ENCODE measurements at regions not wholly inside any gene's neighbourhood (a gene's known extent, or its start where the extent isn't known, plus 50 kb on each side); places are given as distances from the start of the nearest gene placed in this dataset.

GRCh38 chr2:76326636-76327035 is 615.9 kb upstream of the GCFC2 start:
- WGBS, 2 donors (ENCODE audit: extremely low coverage in 2 of 2, insufficient read length in 2 of 2, insufficient replicate concordance in 1 of 2) = no CpG with 5 or more reads among the region's 1 CpG
- Histone ChIP-seq H2BK12ac (ENCODE audit: low read length) (no peak overlapping the region), H3K23ac (ENCODE audit: low read depth, low read length, poor library complexity) (no peak overlapping the region)

GRCh38 chr2:76323381-76323780 is 612.7 kb upstream of the GCFC2 start:
- Histone ChIP-seq H3K4ac (ENCODE audit: low read length) (no peak overlapping the region), H3K4me3 (ENCODE audit: low read length in 2 of 2) (no peak overlapping the region), H3K18ac (ENCODE audit: low read length) (no peak overlapping the region), H3K14ac (ENCODE audit: low read length) (no peak overlapping the region), H2BK15ac (ENCODE audit: low read length) (no peak overlapping the region), H3K79me1 (ENCODE audit: low read depth, low read length) (no peaks in the 10 kb centered on the region), H2BK12ac (ENCODE audit: low read length) (no peak overlapping the region), H2BK120ac (ENCODE audit: low read depth, low read length) (no peak overlapping the region), H2AK5ac (ENCODE audit: low read depth, low read length) (no peak overlapping the region), H4K91ac (ENCODE audit: low read depth, low read length, poor library complexity) (no peak overlapping the region), H2AFZ (ENCODE audit: low read length) (no peak overlapping the region), H3K4me2 (ENCODE audit: insufficient read depth, low read length, poor library complexity, severe bottlenecking) (no peak overlapping the region), H3K23ac (ENCODE audit: low read depth, low read length, poor library complexity) (no peak overlapping the region), H3K27ac (replicated peaks; ENCODE audit: low read length) (no peak overlapping the region), H3K27me3 (ENCODE audit: control insufficient read depth in 3 of 3, insufficient read depth in 3 of 3, low read depth in 1 of 3, low read length in 3 of 3) (no peaks in the 10 kb centered on the region), H2BK5ac (ENCODE audit: low read length) (no peak overlapping the region), H3K9me3 (replicated peaks in 1 of 2; ENCODE audit: control insufficient read depth in 2 of 2, insufficient read depth in 1 of 2, low read depth in 1 of 2, low read length in 2 of 2) (no peaks in the 10 kb centered on the region), H4K8ac (ENCODE audit: low read depth, low read length) (no peak overlapping the region), H3K9ac (ENCODE audit: low read depth, low read length, poor library complexity) (no peak overlapping the region), H3K4me1 (ENCODE audit: control insufficient read depth in 2 of 2, insufficient read depth in 1 of 2, low read depth in 1 of 2, low read length in 2 of 2) (no peaks in the 10 kb centered on the region), H3K36me3 (replicated peaks in 1 of 2; ENCODE audit: control insufficient read depth in 2 of 2, insufficient read depth in 2 of 2, low read length in 2 of 2) (no peaks in the 10 kb centered on the region)
- no CpG with 5 or more reads among the region's 4 CpGs for WGBS, 2 donors (ENCODE audit: extremely low coverage in 2 of 2, insufficient read length in 2 of 2, insufficient replicate concordance in 1 of 2)
- DNase-seq (ENCODE audit: low spot score) = no peak

More at GRCh38 chr2:76326636-76327035, 615.9 kb upstream of the GCFC2 start:
- no peak overlapping the region for H2BK5ac ChIP-seq (ENCODE audit: low read length)
- no peak overlapping the region for H3K27ac ChIP-seq (replicated peaks; ENCODE audit: low read length)
- no peaks in the 10 kb centered on the region for H3K36me3 ChIP-seq (replicated peaks in 1 of 2; ENCODE audit: control insufficient read depth in 2 of 2, insufficient read depth in 2 of 2, low read length in 2 of 2)
- no peak overlapping the region for H2BK120ac ChIP-seq (ENCODE audit: low read depth, low read length)
- no peak overlapping the region for H3K9ac ChIP-seq (ENCODE audit: low read depth, low read length, poor library complexity)
- no peak overlapping the region for H2AFZ ChIP-seq (ENCODE audit: low read length)
- no peak overlapping the region for H2AK5ac ChIP-seq (ENCODE audit: low read depth, low read length)
- no peaks in the 10 kb centered on the region for H3K9me3 ChIP-seq (replicated peaks in 1 of 2; ENCODE audit: control insufficient read depth in 2 of 2, insufficient read depth in 1 of 2, low read depth in 1 of 2, low read length in 2 of 2)
- no peaks in the 10 kb centered on the region for H3K79me1 ChIP-seq (ENCODE audit: low read depth, low read length)
- no peak overlapping the region for H3K4me2 ChIP-seq (ENCODE audit: insufficient read depth, low read length, poor library complexity, severe bottlenecking)
- H2BK15ac ChIP-seq (ENCODE audit: low read length) = no peak overlapping the region
- no peak overlapping the region for H3K4me3 ChIP-seq (ENCODE audit: low read length in 2 of 2)
- no peak overlapping the region for H4K91ac ChIP-seq (ENCODE audit: low read depth, low read length, poor library complexity)
- peaks cover 0 to 4% of the 10 kb centered on the region in 2 donors for H3K4me1 ChIP-seq (ENCODE audit: control insufficient read depth in 2 of 2, insufficient read depth in 1 of 2, low read depth in 1 of 2, low read length in 2 of 2)
- DNase-seq (ENCODE audit: low spot score) = no peak
- H4K8ac ChIP-seq (ENCODE audit: low read depth, low read length) = no peak overlapping the region
- no peak overlapping the region for H3K4ac ChIP-seq (ENCODE audit: low read length)
- H3K27me3 ChIP-seq (ENCODE audit: control insufficient read depth in 3 of 3, insufficient read depth in 3 of 3, low read depth in 1 of 3, low read length in 3 of 3) = no peaks in the 10 kb centered on the region
- H3K14ac ChIP-seq (ENCODE audit: low read length) = no peak overlapping the region
- H3K18ac ChIP-seq (ENCODE audit: low read length) = no peak overlapping the region

- Histone ChIP-seq H2AFZ (ENCODE audit: low read length) (no peak overlapping the region), H3K4ac (ENCODE audit: low read length) (no peak overlapping the region), H3K9me3 (replicated peaks in 1 of 2; ENCODE audit: control insufficient read depth in 2 of 2, insufficient read depth in 1 of 2, low read depth in 1 of 2, low read length in 2 of 2) (no peaks in the 10 kb centered on the region), H3K9ac (ENCODE audit: low read depth, low read length, poor library complexity) (no peak overlapping the region), H3K27me3 (ENCODE audit: control insufficient read depth in 3 of 3, insufficient read depth in 3 of 3, low read depth in 1 of 3, low read length in 3 of 3) (no peaks in the 10 kb centered on the region), H3K4me1 (ENCODE audit: control insufficient read depth in 2 of 2, insufficient read depth in 1 of 2, low read depth in 1 of 2, low read length in 2 of 2) (no peaks in the 10 kb centered on the region), H3K23ac (ENCODE audit: low read depth, low read length, poor library complexity) (no peak overlapping the region), H2BK120ac (ENCODE audit: low read depth, low read length) (no peak overlapping the region), H4K8ac (ENCODE audit: low read depth, low read length) (no peak overlapping the region), H3K4me3 (ENCODE audit: low read length in 2 of 2) (no peak overlapping the region), H4K91ac (ENCODE audit: low read depth, low read length, poor library complexity) (no peak overlapping the region), H3K14ac (ENCODE audit: low read length) (no peak overlapping the region), H3K36me3 (replicated peaks in 1 of 2; ENCODE audit: control insufficient read depth in 2 of 2, insufficient read depth in 2 of 2, low read length in 2 of 2) (no peaks in the 10 kb centered on the region), H3K4me2 (ENCODE audit: insufficient read depth, low read length, poor library complexity, severe bottlenecking) (no peak overlapping the region), H3K27ac (replicated peaks; ENCODE audit: low read length) (no peak overlapping the region), H2BK5ac (ENCODE audit: low read length) (no peak overlapping the region), H3K79me1 (ENCODE audit: low read depth, low read length) (no peaks in the 10 kb centered on the region), H3K18ac (ENCODE audit: low read length) (no peak overlapping the region), H2BK12ac (ENCODE audit: low read length) (no peak overlapping the region), H2BK15ac (ENCODE audit: low read length) (no peak overlapping the region), H2AK5ac (ENCODE audit: low read depth, low read length) (no peak overlapping the region)
- no peak for DNase-seq (ENCODE audit: low spot score)
These were observed 610.0 kb upstream of the GCFC2 start for GRCh38 chr2:76320716-76321115.

GRCh38 chr2:76318848-76319360 is 608.2 kb upstream of the GCFC2 start:
- DNase-seq (ENCODE audit: low spot score) = no peak
- no peaks in the 10 kb centered on the region for H3K27me3 ChIP-seq (ENCODE audit: control insufficient read depth in 3 of 3, insufficient read depth in 3 of 3, low read depth in 1 of 3, low read length in 3 of 3)
- H3K18ac ChIP-seq (ENCODE audit: low read length) = no peak overlapping the region
- H3K27ac ChIP-seq (replicated peaks; ENCODE audit: low read length) = no peak overlapping the region
- H3K4me3 ChIP-seq (ENCODE audit: low read length in 2 of 2) = no peak overlapping the region
- no peak overlapping the region for H2BK15ac ChIP-seq (ENCODE audit: low read length)
- H4K91ac ChIP-seq (ENCODE audit: low read depth, low read length, poor library complexity) = no peak overlapping the region
- no peaks in the 10 kb centered on the region for H3K79me1 ChIP-seq (ENCODE audit: low read depth, low read length)
- no peak overlapping the region for H2BK12ac ChIP-seq (ENCODE audit: low read length)
- H3K23ac ChIP-seq (ENCODE audit: low read depth, low read length, poor library complexity) = no peak overlapping the region
- no peak overlapping the region for H3K4me2 ChIP-seq (ENCODE audit: insufficient read depth, low read length, poor library complexity, severe bottlenecking)
- H3K9ac ChIP-seq (ENCODE audit: low read depth, low read length, poor library complexity) = no peak overlapping the region
- H2BK5ac ChIP-seq (ENCODE audit: low read length) = no peak overlapping the region
- no peak overlapping the region for H3K14ac ChIP-seq (ENCODE audit: low read length)
- H2AFZ ChIP-seq (ENCODE audit: low read length) = no peak overlapping the region
- no peak overlapping the region for H2AK5ac ChIP-seq (ENCODE audit: low read depth, low read length)
- H3K4ac ChIP-seq (ENCODE audit: low read length) = no peak overlapping the region
- WGBS, 2 donors (ENCODE audit: extremely low coverage in 2 of 2, insufficient read length in 2 of 2, insufficient replicate concordance in 1 of 2) = no CpG with 5 or more reads among the region's 4 CpGs
- H4K8ac ChIP-seq (ENCODE audit: low read depth, low read length) = no peak overlapping the region
- H2BK120ac ChIP-seq (ENCODE audit: low read depth, low read length) = no peak overlapping the region
- no peaks in the 10 kb centered on the region for H3K36me3 ChIP-seq (replicated peaks in 1 of 2; ENCODE audit: control insufficient read depth in 2 of 2, insufficient read depth in 2 of 2, low read length in 2 of 2)
- H3K4me1 ChIP-seq (ENCODE audit: control insufficient read depth in 2 of 2, insufficient read depth in 1 of 2, low read depth in 1 of 2, low read length in 2 of 2) = no peaks in the 10 kb centered on the region
- no peaks in the 10 kb centered on the region for H3K9me3 ChIP-seq (replicated peaks in 1 of 2; ENCODE audit: control insufficient read depth in 2 of 2, insufficient read depth in 1 of 2, low read depth in 1 of 2, low read length in 2 of 2)

All from neuronal stem cell (in vitro differentiated cells).